GM18868 (cell line): ENCODE measurements at regions not wholly inside any gene's neighbourhood (a gene's known extent, or its start where the extent isn't known, plus 50 kb on each side); places are given as distances from the start of the nearest gene placed in this dataset.

Experiments used
- ATAC-seq: cut with Tn5 transposase; IDR thresholded peaks from one replicate; pipeline ENCODE4 v1.9.1; 2021; ENCODE audit warnings: mild to moderate bottlenecking, moderate library complexity; ENCODE audit not compliant: unreplicated experiment

DNA sequence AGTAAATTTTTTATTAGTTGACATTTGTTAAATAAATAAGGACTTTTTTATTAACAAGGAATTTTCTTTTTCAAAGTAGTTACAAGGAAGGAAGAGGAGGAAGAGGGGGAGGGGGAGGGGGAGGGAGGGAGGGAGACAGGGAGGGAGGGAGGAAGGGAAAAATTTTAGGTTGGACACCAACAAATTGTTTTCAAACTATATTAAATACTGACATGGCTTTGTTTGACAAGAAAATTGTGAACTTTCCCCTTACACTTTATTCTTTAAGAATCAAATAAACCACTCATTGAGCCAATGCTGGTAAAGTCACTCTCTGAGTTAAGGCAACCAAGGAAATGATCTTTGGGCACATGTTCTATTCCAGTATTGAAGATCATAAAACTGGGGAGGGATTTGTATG, 115.7 kb upstream of the PPP2R3A start:
- no peak for ATAC-seq

DNA sequence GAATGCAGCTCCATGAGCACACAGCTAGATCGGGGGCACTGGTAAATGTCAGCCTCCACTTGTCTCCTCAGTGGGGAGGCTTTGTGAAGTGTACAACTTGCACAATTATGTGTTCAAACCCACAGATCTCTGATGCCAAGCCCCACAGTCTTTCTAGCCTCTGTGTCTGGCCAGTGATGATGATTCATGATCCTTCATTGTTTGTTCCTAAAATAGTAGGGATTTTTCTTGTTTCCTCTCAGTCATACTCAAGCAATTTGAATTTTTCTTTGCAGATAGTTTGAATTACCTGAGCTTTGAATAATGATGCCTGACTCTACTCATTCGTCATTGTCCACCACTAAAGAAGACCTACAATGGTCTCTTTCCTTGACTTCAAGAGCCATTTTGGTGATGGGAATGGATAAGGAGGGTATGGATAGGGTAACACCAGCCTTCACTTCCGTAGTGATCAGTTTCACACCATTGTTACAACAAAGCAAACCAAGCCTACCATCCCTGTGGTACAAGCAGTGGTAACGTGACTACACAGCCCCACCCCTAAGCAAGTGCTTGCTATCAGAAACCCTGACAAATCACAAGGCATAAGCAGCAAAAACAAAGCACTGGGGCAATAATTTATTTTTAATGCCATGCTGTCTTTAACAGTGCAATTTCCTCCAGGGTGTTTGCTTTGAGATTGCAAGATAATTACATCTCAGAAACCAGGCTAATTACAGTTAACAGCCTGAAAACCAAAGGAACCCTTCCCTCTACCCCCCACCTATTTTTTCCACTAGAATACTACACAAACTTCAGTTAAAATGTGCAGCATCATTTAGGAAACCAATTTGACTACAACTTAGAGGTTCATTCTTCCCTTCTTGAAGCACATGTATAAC, 114.1 kb upstream of the PPP2R3A start:
- no peak for ATAC-seq

DNA sequence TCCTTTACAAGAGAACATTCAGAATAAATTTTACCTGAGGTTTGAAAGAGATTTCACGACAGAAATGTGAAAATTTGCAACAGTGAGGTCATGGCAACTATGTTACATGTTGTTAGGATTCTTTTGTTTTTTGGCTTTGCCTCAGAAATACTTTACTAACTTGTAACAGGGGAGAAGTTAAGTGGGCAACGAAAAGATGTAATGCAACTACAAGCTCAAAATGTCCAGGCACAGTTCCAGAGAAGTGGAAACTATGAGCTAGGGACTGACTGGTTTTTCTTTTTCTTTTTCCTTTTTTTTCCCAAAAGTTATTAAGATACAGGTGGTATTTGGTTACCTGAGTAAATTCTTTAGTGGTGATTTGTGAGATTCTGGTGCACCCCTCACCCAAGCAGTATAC, 111.5 kb upstream of the PPP2R3A start:
- ATAC-seq: no peak

DNA sequence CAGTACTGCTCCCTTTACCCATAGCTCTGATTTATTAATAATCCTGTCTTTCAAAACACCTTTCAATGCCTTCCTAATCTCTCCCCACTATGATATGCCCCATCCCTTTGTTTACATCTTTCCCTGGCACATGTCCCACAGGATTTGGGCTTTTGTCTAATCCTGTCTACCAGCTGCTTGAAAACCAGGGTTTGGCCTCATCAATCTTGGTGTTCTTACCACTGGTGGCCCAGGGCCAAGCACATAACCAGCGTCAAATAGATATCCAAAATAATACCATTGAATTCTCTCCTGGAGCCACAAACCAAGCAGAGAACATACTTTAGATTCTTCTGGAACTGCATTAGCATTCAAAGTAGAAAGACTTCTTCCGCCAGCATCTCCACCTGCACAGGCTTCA, 104.8 kb upstream of the PPP2R3A start:
- ATAC-seq: no peak

DNA sequence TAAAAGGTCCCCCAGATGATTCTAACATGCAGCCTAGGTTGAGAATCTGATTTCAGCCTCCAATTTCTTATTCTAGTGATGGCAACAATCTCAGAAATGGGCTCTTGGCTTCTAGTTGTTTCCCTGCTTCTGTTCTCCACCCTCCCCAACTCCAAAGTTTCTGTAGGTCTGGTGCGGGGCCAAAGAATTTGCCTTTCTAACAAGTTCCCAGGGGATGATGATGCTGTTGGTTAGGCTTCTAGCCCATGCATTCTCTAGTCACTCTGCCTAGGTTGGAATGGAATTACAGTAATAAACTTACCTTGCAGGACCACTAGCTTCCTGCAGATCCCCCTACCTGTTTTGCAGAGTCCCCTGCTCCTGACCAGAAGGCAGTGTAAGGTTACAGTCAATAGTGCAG, 103.2 kb upstream of the PPP2R3A start:
- ATAC-seq: no peak

DNA sequence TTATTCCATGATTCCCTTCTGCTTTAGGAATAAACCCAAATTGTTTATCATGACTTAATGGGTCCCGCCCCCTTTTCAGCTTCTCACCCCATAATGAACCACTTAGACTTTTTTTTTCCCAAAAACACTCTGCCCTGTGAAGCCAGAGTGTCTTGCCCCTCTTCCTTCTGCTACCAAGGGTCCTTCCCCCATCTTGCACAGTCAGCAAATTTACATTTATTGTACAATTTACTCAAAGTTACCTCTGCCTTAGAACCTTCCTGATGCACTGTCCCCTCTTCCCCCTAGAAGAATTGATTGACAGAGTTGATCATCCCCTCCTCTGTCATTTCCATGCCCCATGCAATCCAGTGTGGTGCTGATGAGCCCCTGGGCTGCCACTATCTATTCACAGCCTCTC, 101.5 kb upstream of the PPP2R3A start:
- no peak for ATAC-seq

DNA sequence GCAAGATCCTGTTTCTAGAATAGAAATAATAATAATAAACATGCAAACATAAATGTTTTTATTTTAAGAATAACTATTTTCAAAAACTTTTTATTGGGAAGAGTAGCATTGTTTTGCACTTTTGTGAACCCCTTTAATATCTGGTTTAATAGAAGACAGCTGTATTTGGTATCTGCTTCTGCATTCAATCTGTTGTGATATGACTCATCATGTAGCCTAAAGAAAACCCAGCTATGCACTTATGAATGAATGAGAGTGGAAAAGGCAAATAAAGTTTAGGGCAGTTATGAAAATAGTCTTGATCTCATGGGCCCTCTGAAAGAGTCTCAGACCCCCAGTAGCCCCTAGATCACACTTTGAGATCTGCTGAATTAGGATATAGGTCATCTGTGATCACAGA, 100.4 kb upstream of the PPP2R3A start:
- peak; percentile 56 for ATAC-seq

DNA sequence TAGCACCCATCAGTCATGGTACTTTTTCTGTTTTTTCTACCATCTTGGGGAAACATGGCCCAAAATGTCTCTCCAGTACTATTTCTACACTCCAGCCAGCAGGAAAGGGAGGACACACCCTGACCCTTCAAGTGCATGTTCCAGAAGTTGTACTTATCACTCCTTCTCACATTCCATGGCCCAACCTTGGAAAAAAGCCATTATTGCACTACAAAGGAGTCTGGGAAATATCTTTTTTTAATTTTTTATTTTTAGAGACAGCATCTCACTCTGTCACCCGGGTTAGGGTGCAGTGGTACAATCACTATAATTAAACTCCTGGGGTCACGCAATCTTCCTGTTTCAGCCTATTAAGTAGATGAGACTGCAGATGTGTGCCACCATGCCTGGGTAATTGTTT, 100.0 kb upstream of the PPP2R3A start:
- no peak for ATAC-seq

DNA sequence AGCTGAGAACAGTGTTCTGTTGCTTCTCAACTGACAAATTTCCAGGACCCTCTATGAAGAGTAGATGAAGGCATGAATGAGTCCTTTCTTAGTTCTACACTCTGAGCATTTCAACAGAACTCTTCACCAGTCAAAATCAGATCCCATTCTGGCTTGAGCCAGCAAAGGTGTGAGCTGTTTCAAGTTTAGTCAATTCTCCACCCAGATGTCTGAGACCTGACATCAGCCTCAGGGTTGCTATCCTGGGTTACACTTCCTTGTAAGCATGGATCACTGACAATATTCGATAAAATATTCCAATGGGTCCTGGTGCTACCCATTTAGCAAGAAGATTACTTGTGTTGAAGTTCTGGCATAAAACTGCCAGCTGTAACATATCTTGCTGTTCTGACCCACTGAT, 97.6 kb upstream of the PPP2R3A start:
- ATAC-seq: no peak

DNA sequence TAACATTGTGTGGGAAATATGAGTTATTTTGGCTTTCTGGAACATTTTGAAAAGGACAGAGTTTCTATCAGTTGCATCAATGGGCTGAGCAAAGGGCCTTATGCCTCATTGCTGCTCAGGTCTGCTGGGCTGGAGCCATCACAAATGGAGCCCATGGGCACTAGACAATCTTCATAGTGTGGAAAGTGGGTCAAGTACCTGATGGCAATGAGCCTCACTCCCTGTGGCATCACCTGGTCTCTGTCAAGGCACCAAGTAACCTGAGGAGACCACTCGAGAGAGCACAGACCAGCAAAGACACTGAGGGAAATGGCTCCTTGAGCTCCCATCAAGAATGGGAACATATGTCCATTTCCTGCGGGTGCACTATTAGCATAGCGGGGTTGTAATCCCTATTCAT, 96.7 kb upstream of the PPP2R3A start:
- no peak for ATAC-seq

DNA sequence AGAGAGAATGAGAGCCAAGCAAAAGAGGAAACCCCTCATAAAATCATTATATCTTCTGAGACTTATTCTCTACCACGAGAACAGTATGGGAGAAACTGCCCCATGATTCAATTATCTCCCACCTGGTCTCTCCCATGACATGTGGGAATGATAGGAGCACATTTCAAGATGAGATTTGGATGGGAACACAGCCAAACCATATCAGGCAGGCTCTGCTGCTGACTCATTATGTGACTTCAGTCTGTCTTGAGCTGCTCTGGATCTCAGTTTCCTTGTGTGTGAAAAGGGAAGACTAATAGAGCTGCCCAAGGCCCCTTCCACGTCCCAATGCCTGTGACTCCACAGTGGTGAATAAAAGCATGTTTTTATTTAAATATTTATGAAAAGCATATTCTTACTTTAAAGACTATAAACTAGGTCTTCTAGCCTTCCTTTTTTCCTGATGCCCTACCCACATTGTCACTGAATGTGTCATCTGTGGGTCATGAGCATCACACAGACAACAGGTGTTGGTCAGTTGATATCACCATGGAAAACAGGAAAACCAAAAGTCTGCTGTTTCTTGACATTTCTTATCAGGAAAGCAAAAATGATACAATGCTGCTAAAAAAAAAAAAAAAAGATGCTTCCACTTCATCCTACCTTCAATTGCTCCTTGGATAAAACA, 96.0 kb upstream of the PPP2R3A start:
- no peak for ATAC-seq

DNA sequence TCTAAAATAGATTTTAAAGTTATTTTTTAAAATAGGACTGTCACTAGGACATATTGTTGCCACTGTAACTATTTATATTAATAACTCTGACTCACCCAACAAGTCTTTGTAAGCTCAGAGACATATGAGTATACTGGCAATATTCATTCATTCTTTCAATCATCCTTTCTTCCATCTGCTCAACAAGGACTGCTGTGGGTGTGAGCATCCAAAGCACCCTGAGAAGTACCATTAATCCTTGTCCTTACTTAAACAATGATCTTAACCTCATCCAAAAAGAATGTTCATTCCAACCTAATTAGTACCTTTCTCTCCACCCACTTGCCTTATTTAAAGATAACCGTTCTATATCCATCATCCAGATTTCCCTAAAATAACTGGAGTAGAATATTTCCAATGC, 94.2 kb upstream of the PPP2R3A start:
- no peak for ATAC-seq

DNA sequence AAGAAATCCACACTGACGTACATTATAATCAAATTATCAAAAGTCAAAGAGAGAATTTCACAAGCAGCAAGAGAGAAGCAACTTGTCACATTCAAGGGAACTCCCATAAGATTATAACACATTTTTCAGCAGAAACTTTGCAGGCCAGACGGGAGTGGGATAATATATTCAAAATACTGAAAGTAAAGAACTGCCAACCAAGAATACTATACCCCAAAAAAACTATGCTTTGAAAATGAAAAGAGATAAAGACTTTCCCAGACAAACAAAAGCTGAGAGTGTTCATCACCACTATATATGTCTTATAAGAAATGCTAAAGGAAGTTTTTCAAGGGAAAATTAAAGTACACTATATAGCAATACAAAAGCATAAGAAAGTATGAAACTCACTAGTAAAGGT, 91.5 kb upstream of the PPP2R3A start:
- no peak for ATAC-seq

DNA sequence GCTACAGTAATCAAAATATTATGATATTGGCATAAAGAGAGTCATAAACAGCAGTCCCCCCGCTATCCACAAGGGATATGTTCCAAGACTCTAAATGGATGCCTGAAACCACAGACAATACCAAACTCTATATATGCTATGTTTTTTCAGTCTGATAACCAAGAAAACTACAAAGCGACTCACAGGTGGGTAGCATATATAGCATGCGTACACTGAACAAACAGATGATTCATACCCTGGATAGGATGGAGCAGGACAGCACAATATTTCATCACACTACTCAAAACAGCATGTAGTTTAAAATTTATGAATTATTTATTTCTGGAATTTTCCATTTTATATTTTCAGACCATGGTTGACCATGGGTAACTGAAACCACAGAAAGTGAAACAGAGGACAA, 87.0 kb upstream of the PPP2R3A start:
- no peak for ATAC-seq

DNA sequence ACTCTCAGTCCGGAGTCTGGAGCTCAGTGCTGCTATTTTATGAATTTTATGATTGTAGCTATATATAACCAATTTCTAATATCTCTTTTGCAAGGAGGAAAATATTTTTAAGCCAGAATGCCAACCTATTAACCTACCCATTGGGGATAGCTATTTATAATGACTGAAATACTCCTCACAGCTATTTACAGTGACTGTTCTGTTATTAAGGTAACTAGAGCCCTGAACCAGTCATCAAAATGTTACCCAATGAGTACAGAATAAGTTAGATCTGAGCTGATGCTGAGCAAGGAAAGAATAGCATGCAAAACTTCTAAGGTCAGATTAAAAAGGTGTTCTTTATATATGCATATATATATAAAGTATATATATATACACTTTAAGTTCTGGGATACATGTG, 79.6 kb upstream of the PPP2R3A start:
- ATAC-seq: no peak

DNA sequence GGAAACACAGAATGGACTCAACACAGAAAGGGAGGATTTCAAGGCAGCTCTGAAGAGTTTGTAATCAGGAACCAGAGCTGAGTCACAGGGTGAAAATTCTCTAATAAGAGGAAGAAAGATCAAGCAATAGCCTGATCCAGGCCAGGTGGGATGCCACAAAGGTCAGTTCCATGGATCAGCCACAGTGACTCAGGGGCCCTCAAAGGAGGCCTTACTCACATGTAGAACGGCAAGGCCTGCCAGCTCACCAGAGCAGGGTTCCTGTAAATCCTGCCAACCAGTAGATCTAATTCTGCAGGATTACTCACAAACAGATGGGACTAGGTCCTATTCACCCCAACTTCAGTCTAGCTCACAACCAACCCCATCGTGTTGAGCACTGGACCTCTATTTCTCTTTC, 78.3 kb upstream of the PPP2R3A start:
- no peak for ATAC-seq

DNA sequence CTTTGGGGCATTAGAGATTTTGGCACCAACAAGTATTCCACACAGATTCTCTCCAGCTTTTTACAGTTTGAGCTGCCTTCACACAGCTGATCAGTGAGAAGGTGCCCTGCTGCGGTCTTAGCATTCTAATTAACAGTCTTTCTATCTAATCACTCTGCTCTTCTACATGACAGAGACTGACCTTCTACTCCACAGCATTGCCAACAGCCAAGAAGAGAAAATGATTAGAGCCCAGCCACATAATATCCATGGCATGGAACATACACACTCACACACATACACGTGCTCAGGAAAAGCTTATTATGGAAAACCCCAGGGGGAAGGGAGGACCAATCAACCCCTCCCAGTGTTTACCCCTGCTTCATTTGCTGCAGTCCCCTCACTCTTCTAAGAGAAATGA, 76.1 kb upstream of the PPP2R3A start:
- ATAC-seq: no peak

DNA sequence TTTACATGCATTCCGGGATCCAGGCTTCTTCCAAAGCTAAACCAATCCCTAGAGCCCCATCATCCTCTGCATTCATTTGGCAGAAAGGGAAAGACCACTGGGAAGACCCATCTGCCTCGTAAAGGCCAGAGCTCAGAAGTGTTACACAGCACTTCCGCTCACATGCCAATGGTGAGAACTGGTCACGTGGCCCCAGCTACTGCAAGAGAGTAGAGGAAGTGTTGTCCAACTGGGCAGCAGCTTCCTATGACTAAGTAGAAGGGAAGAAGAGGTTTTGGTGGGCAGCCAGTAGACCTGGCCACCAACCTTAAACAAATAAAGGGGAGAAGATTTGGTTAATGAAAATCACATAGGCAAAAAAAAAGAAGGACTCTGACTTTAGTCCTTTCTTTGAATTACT, 74.4 kb upstream of the PPP2R3A start:
- ATAC-seq: no peak

DNA sequence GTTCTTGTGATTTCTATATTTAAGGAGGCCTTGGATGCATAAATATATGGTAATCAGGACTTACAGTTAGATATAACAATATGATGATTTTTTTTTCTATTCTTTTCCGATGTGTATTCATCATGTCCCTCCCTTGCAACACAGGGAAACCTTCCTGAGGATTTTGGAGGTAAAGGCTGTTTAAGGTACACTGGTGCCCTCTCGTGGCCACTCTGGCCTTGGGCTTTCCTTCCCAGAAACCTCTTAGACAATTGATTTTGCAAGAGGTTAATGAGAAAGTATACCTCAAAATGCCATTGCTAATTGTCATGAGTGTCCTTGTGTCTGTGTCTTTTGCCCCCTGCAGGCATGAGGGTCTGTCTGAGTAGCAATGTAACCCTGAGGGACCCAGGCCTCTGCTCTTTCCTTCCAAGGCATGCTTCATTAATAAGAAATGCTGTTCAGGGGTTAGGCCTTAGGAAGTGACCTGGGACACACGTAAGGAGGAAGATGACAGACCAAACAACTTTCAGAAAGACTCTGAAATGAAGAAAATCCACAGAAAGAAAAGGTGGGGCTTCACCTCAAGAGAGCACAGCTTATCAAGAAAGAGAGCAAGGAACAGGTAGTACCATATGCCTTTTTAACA, 70.3 kb upstream of the PPP2R3A start:
- ATAC-seq: no peak

DNA sequence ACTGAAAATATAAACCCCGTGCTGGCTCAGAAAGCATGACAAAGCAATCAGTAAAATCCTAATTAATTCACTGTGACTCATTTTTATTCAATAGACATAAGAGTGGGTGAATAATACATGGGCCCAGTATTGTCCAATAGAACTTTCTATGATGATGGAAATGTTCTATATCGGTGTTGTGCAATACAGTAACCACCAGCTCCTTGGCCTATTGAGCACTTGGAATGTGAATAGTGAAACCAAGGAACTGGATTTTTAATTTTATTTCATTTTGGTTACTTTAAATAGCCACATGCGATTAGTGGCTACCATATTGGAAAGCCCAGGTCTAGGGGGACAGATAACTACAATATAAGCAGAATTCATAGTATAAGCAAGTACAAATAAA, 69.8 kb upstream of the PPP2R3A start:
- no peak for ATAC-seq

DNA sequence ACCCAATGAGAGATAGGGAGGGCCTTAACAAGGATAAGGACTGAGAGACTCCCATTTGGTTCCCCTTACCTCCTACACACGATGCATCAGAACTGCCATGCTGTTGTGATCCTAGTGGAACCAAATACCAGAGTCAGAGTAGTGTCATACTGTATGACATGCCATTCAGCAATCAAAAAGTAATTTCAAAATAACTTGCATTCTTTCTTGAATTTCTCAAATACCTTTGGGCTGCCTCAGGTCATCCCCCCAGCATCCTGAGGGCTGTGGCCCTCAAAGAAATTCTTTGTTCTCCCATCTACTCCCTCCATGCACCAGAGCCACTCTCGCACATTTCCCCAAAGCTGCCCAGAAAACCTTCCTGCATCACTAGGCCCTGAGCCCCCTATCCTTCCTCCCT, 68.9 kb upstream of the PPP2R3A start:
- no peak for ATAC-seq

DNA sequence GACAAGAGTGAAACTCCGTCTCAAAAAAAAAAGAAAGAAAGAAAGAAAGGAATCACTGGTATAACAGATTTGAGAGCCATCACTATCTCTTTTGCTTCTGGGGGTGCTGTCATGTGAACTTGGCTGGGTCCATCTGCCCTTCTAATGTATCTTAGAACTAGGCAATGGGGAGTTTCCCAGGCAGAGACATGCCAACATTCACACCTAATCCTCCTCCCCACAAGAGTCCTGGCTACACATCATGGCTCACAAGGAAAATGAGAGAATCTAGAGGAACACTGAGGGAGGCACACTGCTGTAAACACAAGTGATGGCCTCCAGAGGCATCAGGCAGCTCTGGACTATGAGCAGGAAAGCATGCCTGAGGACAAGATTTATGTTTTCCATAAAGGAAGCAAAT, 67.8 kb upstream of the PPP2R3A start:
- ATAC-seq: no peak
